GM23248 (cell line): ENCODE measurements at regions not wholly inside any gene's neighbourhood (a gene's known extent, or its start where the extent isn't known, plus 50 kb on each side); places are given as distances from the start of the nearest gene placed in this dataset.

Experiments
- DNase-seq: peaks from one replicate; pipeline ENCODE4 v3.0.0-alpha.2; 2015
- H2AFZ ChIP-seq: fragments of 200-600 bp; sonication (generic); 2 replicates; pipeline ENCODE4 v1.6.1; 2016; ENCODE audit warnings: antibody characterized with exemption
- H3F3A ChIP-seq: fragments of 200-600 bp; sonication (generic); 2 replicates; pipeline ENCODE4 v1.6.1; 2016; ENCODE audit warnings: mild to moderate bottlenecking, antibody characterized with exemption, mixed run types; ENCODE audit not compliant: insufficient read depth
- H3K27ac ChIP-seq: fragments of 200-600 bp; sonication (generic); 2 replicates; pipeline ENCODE4 v1.5.1; 2016; ENCODE audit warnings: mild to moderate bottlenecking
- H3K27me3 ChIP-seq: fragments of 200-600 bp; sonication (generic); replicated peaks from 2 replicates; pipeline ENCODE4 v1.6.1; 2016; ENCODE audit warnings: mild to moderate bottlenecking; ENCODE audit not compliant: insufficient read depth
- H3K36me3 ChIP-seq: fragments of 200-600 bp; sonication (generic); 2 replicates; pipeline ENCODE4 v1.6.1; 2016; ENCODE audit warnings: low read depth, mild to moderate bottlenecking
- H3K4me1 ChIP-seq: fragments of 200-600 bp; sonication (generic); 2 replicates; pipeline ENCODE4 v1.6.1; 2016; ENCODE audit warnings: mild to moderate bottlenecking; ENCODE audit not compliant: insufficient read depth
- H3K4me2 ChIP-seq: fragments of 200-600 bp; sonication (generic); one replicate; pipeline ENCODE4 v1.6.1; 2016; ENCODE audit warnings: mild to moderate bottlenecking; ENCODE audit not compliant: unreplicated experiment
- H3K4me3 ChIP-seq: fragments of 200-600 bp; sonication (generic); 2 replicates; pipeline ENCODE4 v1.5.1; 2016; ENCODE audit warnings: mild to moderate bottlenecking
- H3K79me2 ChIP-seq: fragments of 200-600 bp; sonication (generic); 2 replicates; pipeline ENCODE4 v1.6.1; 2016; ENCODE audit warnings: mild to moderate bottlenecking; ENCODE audit not compliant: insufficient read depth
- H3K9ac ChIP-seq: fragments of 200-600 bp; sonication (generic); 2 replicates; pipeline ENCODE4 v1.6.1; 2016; ENCODE audit warnings: mild to moderate bottlenecking
- H3K9me2 ChIP-seq: fragments of 200-600 bp; sonication (generic); 2 replicates; pipeline ENCODE4 v1.6.1; 2016; ENCODE audit warnings: mixed run types, mild to moderate bottlenecking, moderate library complexity; ENCODE audit not compliant: insufficient read depth
- H3K9me3 ChIP-seq: fragments of 200-600 bp; sonication (generic); one replicate; pipeline ENCODE4 v1.6.1; 2017; ENCODE audit warnings: low read depth
- H4K20me1 ChIP-seq: fragments of 200-600 bp; sonication (generic); 2 replicates; pipeline ENCODE4 v1.6.0; 2016; ENCODE audit not compliant: insufficient read depth
- EZH2 ChIP-seq: fragments of 200-600 bp; sonication (generic); IDR thresholded peaks from 2 replicates; pipeline ENCODE4 v1.6.1; 2018; ENCODE audit warnings: antibody characterized with exemption, mild to moderate bottlenecking; ENCODE audit not compliant: insufficient read depth, poor library complexity, severe bottlenecking
- EZH2phosphoT487 ChIP-seq: fragments of 200-600 bp; sonication (generic); IDR thresholded peaks from 2 replicates; pipeline ENCODE4 v1.6.1; 2018; ENCODE audit warnings: antibody characterized with exemption, moderate library complexity, mild to moderate bottlenecking, low read depth; ENCODE audit not compliant: insufficient read depth
- WGBS, 2 experiments: methylation state at CpG; one replicate each; pipeline ENCODE4 v1.1.6; 2015 to 2017; ENCODE audit warnings: low lambda C conversion rate in 2 of 2, low coverage in 1 of 2; ENCODE audit errors: missing lambda C conversion rate in 2 of 2; 5-methylcytosine and 5-hydroxymethylcytosine counted together
- in situ Hi-C: fragments of 300-500 bp; cut with MboI; formaldehyde crosslinking; loops from 2 replicates; pipeline ENCODE4 v1.15.0; 2020

GRCh38 chr4:120156120-120156718 is 89.6 kb upstream of the MAD2L1 start:
- DNase-seq = peak; percentile 60
- H3K4me2 ChIP-seq = peak overlapping the region; percentile 38
- in situ Hi-C loops = loop anchor here (10.0 kb wide), 1 partner anchor 929 kb away; no protein-coding TSS in a partner anchor

GRCh38 chr4:120155287-120155686 is 88.6 kb upstream of the MAD2L1 start:
- no peak overlapping the region for H3K27ac ChIP-seq
- no peak overlapping the region for H3K9ac ChIP-seq
- 46 to 48% methylated on average over 3 of the region's 3 CpGs for WGBS, 2 experiments
- DNase-seq = peak; percentile 35
- H3K4me1 ChIP-seq = no peaks in the 10 kb centered on the region
- no peaks in the 10 kb centered on the region for H3K9me3 ChIP-seq
- no peaks in the 10 kb centered on the region for H3K27me3 ChIP-seq
- no peak overlapping the region for H2AFZ ChIP-seq
- H3F3A ChIP-seq = no peaks in the 10 kb centered on the region
- H3K4me3 ChIP-seq = no peak overlapping the region
- H3K9me2 ChIP-seq = no peaks in the 10 kb centered on the region
- H4K20me1 ChIP-seq = no peaks in the 10 kb centered on the region
- in situ Hi-C loops = loop anchor here (10.0 kb wide), 1 partner anchor 930 kb away; no protein-coding TSS in a partner anchor
- no peaks in the 10 kb centered on the region for H3K79me2 ChIP-seq
- H3K4me2 ChIP-seq = no peak overlapping the region
- TF ChIP-seq EZH2 = no peak
- no peak for TF ChIP-seq EZH2phosphoT487
- no peaks in the 10 kb centered on the region for H3K36me3 ChIP-seq

More at GRCh38 chr4:120156120-120156718, 89.6 kb upstream of the MAD2L1 start:
- H3K27me3 ChIP-seq = no peaks in the 10 kb centered on the region
- no peaks in the 10 kb centered on the region for H4K20me1 ChIP-seq
- H3K4me1 ChIP-seq = no peaks in the 10 kb centered on the region
- 14 to 15% methylated on average over 5 of the region's 5 CpGs for WGBS, 2 experiments
- H3K36me3 ChIP-seq = no peaks in the 10 kb centered on the region
- H3K79me2 ChIP-seq = no peaks in the 10 kb centered on the region
- peak overlapping the region; percentile 47 for H2AFZ ChIP-seq
- no peaks in the 10 kb centered on the region for H3K9me2 ChIP-seq
- H3K9me3 ChIP-seq = no peaks in the 10 kb centered on the region
- H3K4me3 ChIP-seq = no peak overlapping the region
- TF ChIP-seq EZH2phosphoT487 (no peak), EZH2 (no peak)
- H3K27ac ChIP-seq = no peak overlapping the region
- H3F3A ChIP-seq = no peaks in the 10 kb centered on the region
- no peak overlapping the region for H3K9ac ChIP-seq

- 94 to 95% methylated on average over 3 of the region's 3 CpGs for WGBS, 2 experiments
- H3K4me2 ChIP-seq = no peak overlapping the region
- in situ Hi-C loops = no loop called here
- H3K79me2 ChIP-seq = no peaks in the 10 kb centered on the region
- H3K9ac ChIP-seq = no peak overlapping the region
- H3K4me3 ChIP-seq = no peak overlapping the region
- DNase-seq = no peak
- H3K27ac ChIP-seq = no peak overlapping the region
- no peaks in the 10 kb centered on the region for H3K4me1 ChIP-seq
- no peaks in the 10 kb centered on the region for H4K20me1 ChIP-seq
- H3K36me3 ChIP-seq = no peaks in the 10 kb centered on the region
- no peaks in the 10 kb centered on the region for H3K27me3 ChIP-seq
- no peaks in the 10 kb centered on the region for H3F3A ChIP-seq
- TF ChIP-seq EZH2phosphoT487 (no peak), EZH2 (no peak)
- no peak overlapping the region for H2AFZ ChIP-seq
- no peaks in the 10 kb centered on the region for H3K9me2 ChIP-seq
- H3K9me3 ChIP-seq = no peaks in the 10 kb centered on the region
These were observed 78.0 kb upstream of the MAD2L1 start for GRCh38 chr4:120144634-120145033.

GRCh38 chr4:120144041-120144440 is 77.4 kb upstream of the MAD2L1 start:
- H3K36me3 ChIP-seq = no peaks in the 10 kb centered on the region
- no peaks in the 10 kb centered on the region for H3K4me1 ChIP-seq
- H3K9me3 ChIP-seq = no peaks in the 10 kb centered on the region
- H3K79me2 ChIP-seq = no peaks in the 10 kb centered on the region
- no peak overlapping the region for H3K9ac ChIP-seq
- H3K4me2 ChIP-seq = no peak overlapping the region
- no peaks in the 10 kb centered on the region for H3F3A ChIP-seq
- WGBS, 2 experiments = 84 to 88% methylated on average over 5 of the region's 5 CpGs
- no peaks in the 10 kb centered on the region for H3K27me3 ChIP-seq
- no peak overlapping the region for H2AFZ ChIP-seq
- no peak overlapping the region for H3K27ac ChIP-seq
- TF ChIP-seq EZH2 = no peak
- TF ChIP-seq EZH2phosphoT487 = no peak
- no peaks in the 10 kb centered on the region for H4K20me1 ChIP-seq
- no peaks in the 10 kb centered on the region for H3K9me2 ChIP-seq
- no peak for DNase-seq
- in situ Hi-C loops = no loop called here
- no peak overlapping the region for H3K4me3 ChIP-seq

- Histone ChIP-seq H3K4me2 (no peak overlapping the region), H3K27me3 (no peaks in the 10 kb centered on the region), H3K4me1 (no peaks in the 10 kb centered on the region), H3K27ac (no peak overlapping the region), H3K9me2 (no peaks in the 10 kb centered on the region), H3K36me3 (no peaks in the 10 kb centered on the region), H3K4me3 (no peak overlapping the region), H3K9me3 (no peaks in the 10 kb centered on the region), H4K20me1 (no peaks in the 10 kb centered on the region), H2AFZ (no peak overlapping the region), H3K9ac (no peak overlapping the region), H3F3A (no peaks in the 10 kb centered on the region), H3K79me2 (no peaks in the 10 kb centered on the region)
- DNase-seq = peak; percentile 10
- no peak for TF ChIP-seq EZH2phosphoT487
- TF ChIP-seq EZH2 = no peak
- in situ Hi-C loops = no loop called here
These were observed 72.7 kb upstream of the MAD2L1 start for GRCh38 chr4:120139392-120139791.
